ENCODE measurements at regions not wholly inside any gene's neighbourhood (a gene's known extent, or its start where the extent isn't known, plus 50 kb on each side); places are given as distances from the start of the nearest gene placed in this dataset.
A peak's percentile ranks its signal among the peaks of the same experiment; 100 is the strongest.

DNA sequence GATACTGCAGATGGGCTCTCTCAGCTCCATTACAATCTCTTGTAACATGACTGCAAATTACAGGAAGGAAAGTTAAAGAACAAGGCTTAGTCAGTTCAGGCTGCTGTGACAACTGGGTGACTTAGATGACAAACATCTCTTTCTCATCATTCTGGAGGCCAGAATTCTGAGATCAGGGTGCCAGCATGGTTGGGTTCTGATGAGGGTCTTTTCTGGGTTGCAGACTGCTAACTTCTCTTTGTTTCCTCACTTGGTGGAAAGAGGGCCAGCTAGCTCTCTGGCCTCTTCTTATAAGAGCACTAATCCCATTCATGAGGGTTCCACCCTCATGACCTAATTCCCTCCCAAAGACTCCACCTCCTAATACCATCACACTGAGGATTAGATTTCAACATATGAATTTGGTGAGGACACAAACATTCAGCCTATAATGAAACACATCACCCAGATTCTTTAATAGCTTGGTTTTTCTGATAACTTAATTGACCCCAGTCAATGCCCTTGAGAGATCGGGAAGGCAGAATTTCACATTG lies 73.6 kb upstream of the MAMDC2 start (continued):
- TF ChIP-seq, protein P1, sequence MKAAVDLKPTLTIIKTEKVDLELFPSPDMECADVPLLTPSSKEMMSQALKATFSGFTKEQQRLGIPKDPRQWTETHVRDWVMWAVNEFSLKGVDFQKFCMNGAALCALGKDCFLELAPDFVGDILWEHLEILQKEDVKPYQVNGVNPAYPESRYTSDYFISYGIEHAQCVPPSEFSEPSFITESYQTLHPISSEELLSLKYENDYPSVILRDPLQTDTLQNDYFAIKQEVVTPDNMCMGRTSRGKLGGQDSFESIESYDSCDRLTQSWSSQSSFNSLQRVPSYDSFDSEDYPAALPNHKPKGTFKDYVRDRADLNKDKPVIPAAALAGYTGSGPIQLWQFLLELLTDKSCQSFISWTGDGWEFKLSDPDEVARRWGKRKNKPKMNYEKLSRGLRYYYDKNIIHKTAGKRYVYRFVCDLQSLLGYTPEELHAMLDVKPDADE (IDR thresholded peaks at IDR 0.05) = no peak
- TF ChIP-seq JUNB (IDR thresholded peaks at IDR 0.05; ENCODE audit: unreplicated experiment) = no peak

DNA sequence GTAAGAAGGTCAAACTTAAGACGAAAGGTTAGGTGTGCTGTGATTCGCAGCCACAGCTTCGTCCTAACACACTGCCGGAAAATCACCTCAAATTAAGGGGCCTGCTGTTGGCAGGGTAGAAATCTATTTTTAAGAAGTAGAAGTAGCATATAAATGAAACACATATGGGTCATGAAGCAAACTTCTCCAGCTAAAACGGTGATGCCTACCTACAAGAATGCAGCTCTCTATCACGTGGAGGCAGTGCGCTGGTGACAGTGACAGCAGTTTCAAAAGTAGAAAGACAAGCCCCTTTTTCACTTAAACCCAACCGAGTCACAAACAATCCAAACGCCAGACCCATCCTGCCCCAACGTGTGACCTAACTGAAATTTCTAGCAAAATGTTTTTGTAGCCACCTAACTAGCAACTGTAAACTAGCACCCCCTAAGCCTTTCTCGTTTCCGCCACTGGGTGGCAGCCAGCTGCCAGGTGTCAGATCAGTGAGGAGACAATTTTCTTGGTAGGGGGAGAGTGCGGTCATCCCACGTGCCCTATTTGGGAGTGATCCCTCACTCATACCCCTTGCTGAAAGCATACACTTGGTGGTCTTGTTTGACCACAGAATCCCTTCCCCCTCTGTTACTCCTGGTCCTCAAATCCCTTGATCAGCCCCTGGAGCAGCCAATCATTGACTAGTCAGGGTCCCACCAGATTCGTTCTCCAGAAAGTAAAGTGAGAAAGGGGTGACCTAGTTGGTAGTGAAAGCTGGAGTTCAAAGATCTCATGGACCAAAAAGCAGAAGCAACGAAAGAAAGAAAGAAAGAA lies 71.8 kb upstream of the MAMDC2 start:
- ATAC-seq = peak; percentile 99
- no peaks in the 10 kb centered on the region for H4K20me1 ChIP-seq (replicated peaks; ENCODE audit: insufficient read depth)
- Mint-ChIP-seq H3K4me3 (no peak overlapping the region), H3K9me3 (no peaks in the 10 kb centered on the region), H3K4me1 (peaks cover 7% of the 10 kb centered on the region; the same call in 2 of the 3 replicates), H3K36me3 (ENCODE audit: low read depth) (no peaks in the 10 kb centered on the region), H3K27me3 (ENCODE audit: insufficient read depth, low read depth, poor library complexity) (peaks cover 2% of the 10 kb centered on the region), H3K27ac (no peak overlapping the region)
- no peak overlapping the region for H3K4me3 ChIP-seq
- TF ChIP-seq, protein P2, sequence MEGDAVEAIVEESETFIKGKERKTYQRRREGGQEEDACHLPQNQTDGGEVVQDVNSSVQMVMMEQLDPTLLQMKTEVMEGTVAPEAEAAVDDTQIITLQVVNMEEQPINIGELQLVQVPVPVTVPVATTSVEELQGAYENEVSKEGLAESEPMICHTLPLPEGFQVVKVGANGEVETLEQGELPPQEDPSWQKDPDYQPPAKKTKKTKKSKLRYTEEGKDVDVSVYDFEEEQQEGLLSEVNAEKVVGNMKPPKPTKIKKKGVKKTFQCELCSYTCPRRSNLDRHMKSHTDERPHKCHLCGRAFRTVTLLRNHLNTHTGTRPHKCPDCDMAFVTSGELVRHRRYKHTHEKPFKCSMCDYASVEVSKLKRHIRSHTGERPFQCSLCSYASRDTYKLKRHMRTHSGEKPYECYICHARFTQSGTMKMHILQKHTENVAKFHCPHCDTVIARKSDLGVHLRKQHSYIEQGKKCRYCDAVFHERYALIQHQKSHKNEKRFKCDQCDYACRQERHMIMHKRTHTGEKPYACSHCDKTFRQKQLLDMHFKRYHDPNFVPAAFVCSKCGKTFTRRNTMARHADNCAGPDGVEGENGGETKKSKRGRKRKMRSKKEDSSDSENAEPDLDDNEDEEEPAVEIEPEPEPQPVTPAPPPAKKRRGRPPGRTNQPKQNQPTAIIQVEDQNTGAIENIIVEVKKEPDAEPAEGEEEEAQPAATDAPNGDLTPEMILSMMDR (conservative IDR thresholded peaks at IDR 0.05; ENCODE audit: low read depth in 2 of 2) = peak; percentile 96 to 98
- TF ChIP-seq ZNF114 (CRISPR knock-in tag; IDR thresholded peaks at IDR 0.05) = no peak
- peak; percentile 87 for DNase-seq (ENCODE audit: low spot score)
- no peaks in the 10 kb centered on the region for H3K27me3 ChIP-seq (ENCODE audit: insufficient read depth)
- no peak overlapping the region for H3K4me2 ChIP-seq
- H3K36me3 ChIP-seq (ENCODE audit: insufficient read depth) = no peaks in the 10 kb centered on the region
- H3K9me2 ChIP-seq (ENCODE audit: insufficient read depth) = peaks cover 6% of the 10 kb centered on the region; the same call in 1 of the 2 replicates
- H2AFZ ChIP-seq = peak overlapping the region; percentile 56; the same call in 1 of the 2 replicates
- H3K4me1 ChIP-seq (ENCODE audit: insufficient read depth) = peaks cover 13% of the 10 kb centered on the region
- no peak overlapping the region for H3K27ac ChIP-seq (ENCODE audit: low read depth)
- H3K79me2 ChIP-seq (replicated peaks; ENCODE audit: insufficient read depth) = no peaks in the 10 kb centered on the region
- H3F3A ChIP-seq (replicated peaks; ENCODE audit: low read depth) = no peaks in the 10 kb centered on the region

DNA sequence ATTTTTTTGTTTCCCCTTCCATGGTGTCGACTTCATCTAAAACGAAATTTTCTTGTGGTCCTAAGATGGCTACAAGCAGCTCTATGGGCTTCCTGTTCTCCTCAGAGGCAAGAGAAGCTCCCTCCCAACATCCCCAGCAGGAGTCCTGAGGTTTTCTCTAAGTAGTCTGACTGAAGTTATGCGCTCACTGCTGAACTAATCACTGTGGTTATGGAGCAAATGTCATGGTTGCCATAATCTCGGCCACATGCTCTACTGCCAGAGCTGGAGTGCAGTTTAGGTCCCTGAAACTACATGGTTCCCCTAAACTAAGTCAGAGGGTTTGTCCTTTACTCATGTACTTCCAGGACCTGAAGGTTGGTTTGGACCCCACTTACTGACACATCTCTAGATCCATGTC lies 68.0 kb upstream of the MAMDC2 start:
- DNase-seq (ENCODE audit: low spot score) = no peak
- no peaks in the 10 kb centered on the region for H3K9me3 Mint-ChIP-seq
- H3K27ac ChIP-seq (ENCODE audit: low read depth) = no peak overlapping the region
- TF ChIP-seq CREB1 (CRISPR knock-in tag; IDR thresholded peaks at IDR 0.05; ENCODE audit: low read depth) = no peak
- TF ChIP-seq, protein P3, sequence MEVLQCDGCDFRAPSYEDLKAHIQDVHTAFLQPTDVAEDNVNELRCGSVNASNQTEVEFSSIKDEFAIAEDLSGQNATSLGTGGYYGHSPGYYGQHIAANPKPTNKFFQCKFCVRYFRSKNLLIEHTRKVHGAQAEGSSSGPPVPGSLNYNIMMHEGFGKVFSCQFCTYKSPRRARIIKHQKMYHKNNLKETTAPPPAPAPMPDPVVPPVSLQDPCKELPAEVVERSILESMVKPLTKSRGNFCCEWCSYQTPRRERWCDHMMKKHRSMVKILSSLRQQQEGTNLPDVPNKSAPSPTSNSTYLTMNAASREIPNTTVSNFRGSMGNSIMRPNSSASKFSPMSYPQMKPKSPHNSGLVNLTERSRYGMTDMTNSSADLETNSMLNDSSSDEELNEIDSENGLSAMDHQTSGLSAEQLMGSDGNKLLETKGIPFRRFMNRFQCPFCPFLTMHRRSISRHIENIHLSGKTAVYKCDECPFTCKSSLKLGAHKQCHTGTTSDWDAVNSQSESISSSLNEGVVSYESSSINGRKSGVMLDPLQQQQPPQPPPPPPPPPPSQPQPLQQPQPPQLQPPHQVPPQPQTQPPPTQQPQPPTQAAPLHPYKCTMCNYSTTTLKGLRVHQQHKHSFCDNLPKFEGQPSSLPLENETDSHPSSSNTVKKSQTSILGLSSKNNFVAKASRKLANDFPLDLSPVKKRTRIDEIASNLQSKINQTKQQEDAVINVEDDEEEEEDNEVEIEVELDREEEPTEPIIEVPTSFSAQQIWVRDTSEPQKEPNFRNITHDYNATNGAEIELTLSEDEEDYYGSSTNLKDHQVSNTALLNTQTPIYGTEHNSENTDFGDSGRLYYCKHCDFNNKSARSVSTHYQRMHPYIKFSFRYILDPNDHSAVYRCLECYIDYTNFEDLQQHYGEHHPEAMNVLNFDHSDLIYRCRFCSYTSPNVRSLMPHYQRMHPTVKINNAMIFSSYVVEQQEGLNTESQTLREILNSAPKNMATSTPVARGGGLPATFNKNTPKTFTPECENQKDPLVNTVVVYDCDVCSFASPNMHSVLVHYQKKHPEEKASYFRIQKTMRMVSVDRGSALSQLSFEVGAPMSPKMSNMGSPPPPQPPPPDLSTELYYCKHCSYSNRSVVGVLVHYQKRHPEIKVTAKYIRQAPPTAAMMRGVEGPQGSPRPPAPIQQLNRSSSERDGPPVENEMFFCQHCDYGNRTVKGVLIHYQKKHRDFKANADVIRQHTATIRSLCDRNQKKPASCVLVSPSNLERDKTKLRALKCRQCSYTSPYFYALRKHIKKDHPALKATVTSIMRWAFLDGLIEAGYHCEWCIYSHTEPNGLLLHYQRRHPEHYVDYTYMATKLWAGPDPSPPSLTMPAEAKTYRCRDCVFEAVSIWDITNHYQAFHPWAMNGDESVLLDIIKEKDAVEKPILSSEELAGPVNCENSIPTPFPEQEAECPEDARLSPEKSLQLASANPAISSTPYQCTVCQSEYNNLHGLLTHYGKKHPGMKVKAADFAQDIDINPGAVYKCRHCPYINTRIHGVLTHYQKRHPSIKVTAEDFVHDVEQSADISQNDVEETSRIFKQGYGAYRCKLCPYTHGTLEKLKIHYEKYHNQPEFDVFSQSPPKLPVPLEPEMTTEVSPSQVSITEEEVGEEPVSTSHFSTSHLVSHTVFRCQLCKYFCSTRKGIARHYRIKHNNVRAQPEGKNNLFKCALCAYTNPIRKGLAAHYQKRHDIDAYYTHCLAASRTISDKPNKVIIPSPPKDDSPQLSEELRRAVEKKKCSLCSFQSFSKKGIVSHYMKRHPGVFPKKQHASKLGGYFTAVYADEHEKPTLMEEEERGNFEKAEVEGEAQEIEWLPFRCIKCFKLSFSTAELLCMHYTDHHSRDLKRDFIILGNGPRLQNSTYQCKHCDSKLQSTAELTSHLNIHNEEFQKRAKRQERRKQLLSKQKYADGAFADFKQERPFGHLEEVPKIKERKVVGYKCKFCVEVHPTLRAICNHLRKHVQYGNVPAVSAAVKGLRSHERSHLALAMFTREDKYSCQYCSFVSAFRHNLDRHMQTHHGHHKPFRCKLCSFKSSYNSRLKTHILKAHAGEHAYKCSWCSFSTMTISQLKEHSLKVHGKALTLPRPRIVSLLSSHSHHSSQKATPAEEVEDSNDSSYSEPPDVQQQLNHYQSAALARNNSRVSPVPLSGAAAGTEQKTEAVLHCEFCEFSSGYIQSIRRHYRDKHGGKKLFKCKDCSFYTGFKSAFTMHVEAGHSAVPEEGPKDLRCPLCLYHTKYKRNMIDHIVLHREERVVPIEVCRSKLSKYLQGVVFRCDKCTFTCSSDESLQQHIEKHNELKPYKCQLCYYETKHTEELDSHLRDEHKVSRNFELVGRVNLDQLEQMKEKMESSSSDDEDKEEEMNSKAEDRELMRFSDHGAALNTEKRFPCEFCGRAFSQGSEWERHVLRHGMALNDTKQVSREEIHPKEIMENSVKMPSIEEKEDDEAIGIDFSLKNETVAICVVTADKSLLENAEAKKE (CRISPR knock-in tag; IDR thresholded peaks at IDR 0.05) = no peak
- no peak for TF ChIP-seq STAT1 (IDR thresholded peaks at IDR 0.05; ENCODE audit: unreplicated experiment)
- no peak for TF ChIP-seq EZH2 (IDR thresholded peaks at IDR 0.05; ENCODE audit: low read depth, unreplicated experiment)

More for the DNA sequence above, 68.0 kb upstream of the MAMDC2 start:
- Mint-ChIP-seq H3K4me3 (no peak overlapping the region), H3K4me1 (peaks cover 4% of the 10 kb centered on the region; the same call in 2 of the 3 replicates), H3K36me3 (ENCODE audit: low read depth) (no peaks in the 10 kb centered on the region), H3K27me3 (ENCODE audit: insufficient read depth, low read depth, poor library complexity) (peaks cover 2% of the 10 kb centered on the region), H3K27ac (no peak overlapping the region)
- H3K4me1 ChIP-seq (ENCODE audit: insufficient read depth) = peaks cover 3% of the 10 kb centered on the region; the same call in 1 of the 2 replicates
- no peaks in the 10 kb centered on the region for H3K27me3 ChIP-seq (ENCODE audit: insufficient read depth)
- H3K9me2 ChIP-seq (ENCODE audit: insufficient read depth) = peaks cover 12% of the 10 kb centered on the region
- no peak overlapping the region for H3K4me2 ChIP-seq
- ATAC-seq = no peak
- no peaks in the 10 kb centered on the region for H3F3A ChIP-seq (replicated peaks; ENCODE audit: low read depth)
- peak overlapping the region; percentile 61 for H2AFZ ChIP-seq
- no peak overlapping the region for H3K4me3 ChIP-seq
- H4K20me1 ChIP-seq (replicated peaks; ENCODE audit: insufficient read depth) = no peaks in the 10 kb centered on the region
- H3K79me2 ChIP-seq (replicated peaks; ENCODE audit: insufficient read depth) = no peaks in the 10 kb centered on the region
- no peaks in the 10 kb centered on the region for H3K36me3 ChIP-seq (ENCODE audit: insufficient read depth)
